HEK293 (cell line): ENCODE measurements at regions not wholly inside any gene's neighbourhood (a gene's known extent, or its start where the extent isn't known, plus 50 kb on each side); places are given as distances from the start of the nearest gene placed in this dataset.

Experiments
- CTCF ChIA-PET: fragments of 350-600 bp; formaldehyde crosslinking; extraction: SDS; loops from one replicate; lab custom pipeline; 2021; ENCODE audit warnings: antibody characterized with exemption; lab: Yijun Ruan, JAX
- POLR2A ChIA-PET: fragments of 300-600 bp; formaldehyde crosslinking; extraction: SDS; loops from one replicate; lab custom pipeline; 2020; ENCODE audit warnings: antibody characterized with exemption, inconsistent platforms; lab: Yijun Ruan, JAX
- H3K27ac ChIP-seq: fragments of 200-500 bp; sonication (Bioruptor generic); 2 replicates; pipeline ENCODE4 v1.5.1; 2014; ENCODE audit warnings: low read depth, low read length, control low read depth, inconsistent platforms; ENCODE audit errors: extremely low read depth
- H3K36me3 ChIP-seq, 2 experiments: fragments of 200-500 bp in 1 of 2; sonication (Bioruptor generic) in 1 of 2; 1 replicate in 1 of 2; 2 replicates in 1 of 2; pipeline ENCODE4 v1.5.1; 2014 to 2017; ENCODE audit warnings: inconsistent platforms in 2 of 2, low read length in 2 of 2; ENCODE audit not compliant: control insufficient read depth in 2 of 2, insufficient read depth in 1 of 2
- H3K4me1 ChIP-seq: fragments of 200-500 bp; sonication (Bioruptor generic); 2 replicates; pipeline ENCODE4 v1.5.1; 2014; ENCODE audit warnings: mild to moderate bottlenecking, low read length, inconsistent platforms; ENCODE audit not compliant: control insufficient read depth, insufficient read depth
- H3K4me3 ChIP-seq: 2 replicates; pipeline ENCODE4 v1.5.1; 2011; ENCODE audit warnings: low read depth, mild to moderate bottlenecking, control low read depth, low read length, moderate library complexity
- H3K9me3 ChIP-seq: fragments of 200-500 bp; sonication (Bioruptor generic); 2 replicates; pipeline ENCODE4 v1.5.1; 2014; ENCODE audit warnings: low read depth, low read length, inconsistent platforms; ENCODE audit not compliant: control insufficient read depth, insufficient read depth
- AEBP2 ChIP-seq: fragments of 450-650 bp; formaldehyde crosslinking; IDR thresholded peaks from 2 replicates; pipeline ENCODE4 v1.5.1; 2016; ENCODE audit warnings: missing biosample characterization, missing genetic modification characterization, borderline replicate concordance
- GFI1B ChIP-seq: fragments of 450-650 bp; formaldehyde crosslinking; IDR thresholded peaks from 2 replicates; pipeline ENCODE4 v1.5.1; 2016; ENCODE audit warnings: missing biosample characterization, missing genetic modification characterization
- HOXA7 ChIP-seq: sonication (generic); formaldehyde crosslinking; IDR thresholded peaks from 2 replicates; pipeline ENCODE4 v1.8.1; 2022; ENCODE audit warnings: missing genetic modification reagents, borderline replicate concordance
- HOXC10 ChIP-seq: sonication (generic); formaldehyde crosslinking; IDR thresholded peaks from 2 replicates; pipeline ENCODE4 v1.8.1; 2023; ENCODE audit warnings: mild to moderate bottlenecking, missing genetic modification reagents
- KLF8 ChIP-seq: fragments of 450-650 bp; formaldehyde crosslinking; IDR thresholded peaks from 2 replicates; pipeline ENCODE4 v1.5.1; 2016; ENCODE audit warnings: missing biosample characterization, missing genetic modification characterization
- SALL2 ChIP-seq: fragments of 450-650 bp; formaldehyde crosslinking; IDR thresholded peaks from 2 replicates; pipeline ENCODE4 v1.5.0; 2017; ENCODE audit warnings: missing biosample characterization, mild to moderate bottlenecking, missing genetic modification characterization, borderline replicate concordance
- TSHZ1 ChIP-seq: fragments of 450-650 bp; formaldehyde crosslinking; IDR thresholded peaks from 2 replicates; pipeline ENCODE4 v1.5.1; 2016; ENCODE audit warnings: missing biosample characterization, missing genetic modification characterization, borderline replicate concordance
- ZBTB48 ChIP-seq: fragments of 450-650 bp; formaldehyde crosslinking; IDR thresholded peaks from 2 replicates; pipeline ENCODE4 v1.5.1; 2016; ENCODE audit warnings: missing biosample characterization, missing genetic modification characterization
- ZBTB8A ChIP-seq: fragments of 450-650 bp; formaldehyde crosslinking; IDR thresholded peaks from 2 replicates; pipeline ENCODE4 v1.5.1; 2016; ENCODE audit warnings: missing biosample characterization, missing genetic modification characterization
- ZFHX2 ChIP-seq: fragments of 450-650 bp; formaldehyde crosslinking; conservative IDR thresholded peaks from 2 replicates; pipeline ENCODE4 v1.5.1; 2016; ENCODE audit warnings: missing biosample characterization, missing genetic modification characterization
- ZNF221 ChIP-seq: fragments of 450-650 bp; formaldehyde crosslinking; IDR thresholded peaks from 2 replicates; pipeline ENCODE4 v1.5.1; 2017; ENCODE audit warnings: missing biosample characterization, missing genetic modification characterization, borderline replicate concordance
- ZNF391 ChIP-seq: fragments of 450-650 bp; formaldehyde crosslinking; IDR thresholded peaks from 2 replicates; pipeline ENCODE4 v1.5.1; 2016; ENCODE audit warnings: low read depth, missing biosample characterization, missing genetic modification characterization, borderline replicate concordance
- ZNF521 ChIP-seq: fragments of 450-650 bp; formaldehyde crosslinking; IDR thresholded peaks from 2 replicates; pipeline ENCODE4 v1.5.1; 2017; ENCODE audit warnings: missing biosample characterization, mild to moderate bottlenecking, missing genetic modification characterization
- ZNF571 ChIP-seq: fragments of 450-650 bp; formaldehyde crosslinking; IDR thresholded peaks from 2 replicates; pipeline ENCODE4 v1.5.0; 2017; ENCODE audit warnings: missing biosample characterization, missing genetic modification characterization
- ZNF623 ChIP-seq: fragments of 450-650 bp; formaldehyde crosslinking; IDR thresholded peaks from 2 replicates; pipeline ENCODE4 v1.5.1; 2016; ENCODE audit warnings: missing biosample characterization, missing genetic modification characterization
- ZNF645 ChIP-seq: fragments of 450-650 bp; formaldehyde crosslinking; IDR thresholded peaks from 2 replicates; pipeline ENCODE4; 2016; ENCODE audit warnings: missing biosample characterization, missing genetic modification characterization
- ZNF664 ChIP-seq: fragments of 450-650 bp; formaldehyde crosslinking; IDR thresholded peaks from 2 replicates; pipeline ENCODE4 v1.5.1; 2016; ENCODE audit warnings: missing biosample characterization, missing genetic modification characterization
- ZNF692 ChIP-seq: fragments of 450-650 bp; formaldehyde crosslinking; IDR thresholded peaks from 2 replicates; pipeline ENCODE4 v1.5.1; 2016; ENCODE audit warnings: missing biosample characterization, missing genetic modification characterization
- ZNF747 ChIP-seq: fragments of 450-650 bp; formaldehyde crosslinking; IDR thresholded peaks from 2 replicates; pipeline ENCODE4 v1.5.1; 2016; ENCODE audit warnings: missing biosample characterization, missing genetic modification characterization
- ZNF777 ChIP-seq: fragments of 450-650 bp; formaldehyde crosslinking; IDR thresholded peaks from 2 replicates; pipeline ENCODE4 v1.5.1; 2017; ENCODE audit warnings: missing biosample characterization, missing genetic modification characterization, borderline replicate concordance
- TF ChIP-seq, protein P1 (sequence below): fragments of 450-650 bp; formaldehyde crosslinking; IDR thresholded peaks from 2 replicates; pipeline ENCODE4 v1.5.1; 2016; ENCODE audit warnings: missing biosample characterization, missing genetic modification characterization

- H3K27ac ChIP-seq = no peak overlapping the region
- no peaks in the 10 kb centered on the region for H3K9me3 ChIP-seq
- no peaks in the 10 kb centered on the region for H3K4me1 ChIP-seq
- CTCF ChIA-PET = interaction anchor here (0.5 kb wide), 1 partner anchor 13 kb away, joined by 3 read pairs; no protein-coding TSS in a partner anchor
- POLR2A ChIA-PET = no interaction called here
- H3K36me3 ChIP-seq = no peaks in the 10 kb centered on the region
- H3K4me3 ChIP-seq = no peak overlapping the region
- TF ChIP-seq TSHZ1 (tag by site-specific recombination) = no peak
Observed at GRCh38 chr3:74115906-74116305, 491.2 kb upstream of the PDZRN3 start.

- CTCF ChIA-PET = no interaction called here
- H3K4me3 ChIP-seq = no peak overlapping the region
- no peak for TF ChIP-seq ZNF747 (tag by site-specific recombination)
- no peak for TF ChIP-seq ZNF571
- TF ChIP-seq HOXC10 (CRISPR knock-in tag) = no peak
- TF ChIP-seq ZNF391 (tag by site-specific recombination) = no peak
- TF ChIP-seq ZNF623 (tag by site-specific recombination) = no peak
- no peak for TF ChIP-seq GFI1B (tag by site-specific recombination)
- no peak for TF ChIP-seq ZBTB48 (tag by site-specific recombination)
- TF ChIP-seq ZBTB8A (tag by site-specific recombination) = no peak
- no peak for TF ChIP-seq ZNF221 (tag by site-specific recombination)
- no peak for TF ChIP-seq SALL2 (tag by site-specific recombination)
- no peak for TF ChIP-seq AEBP2 (tag by site-specific recombination)
- no peak for TF ChIP-seq ZNF692 (tag by site-specific recombination)
- TF ChIP-seq HOXA7 (CRISPR knock-in tag) = no peak
- no peak for TF ChIP-seq ZNF521 (tag by site-specific recombination)
- TF ChIP-seq ZNF645 = no peak
- no peak for TF ChIP-seq ZNF777
- TF ChIP-seq KLF8 (tag by site-specific recombination) = no peak
- TF ChIP-seq ZFHX2 (tag by site-specific recombination) = no peak
- no peak for TF ChIP-seq ZNF664 (tag by site-specific recombination)
- TF ChIP-seq, protein P1, sequence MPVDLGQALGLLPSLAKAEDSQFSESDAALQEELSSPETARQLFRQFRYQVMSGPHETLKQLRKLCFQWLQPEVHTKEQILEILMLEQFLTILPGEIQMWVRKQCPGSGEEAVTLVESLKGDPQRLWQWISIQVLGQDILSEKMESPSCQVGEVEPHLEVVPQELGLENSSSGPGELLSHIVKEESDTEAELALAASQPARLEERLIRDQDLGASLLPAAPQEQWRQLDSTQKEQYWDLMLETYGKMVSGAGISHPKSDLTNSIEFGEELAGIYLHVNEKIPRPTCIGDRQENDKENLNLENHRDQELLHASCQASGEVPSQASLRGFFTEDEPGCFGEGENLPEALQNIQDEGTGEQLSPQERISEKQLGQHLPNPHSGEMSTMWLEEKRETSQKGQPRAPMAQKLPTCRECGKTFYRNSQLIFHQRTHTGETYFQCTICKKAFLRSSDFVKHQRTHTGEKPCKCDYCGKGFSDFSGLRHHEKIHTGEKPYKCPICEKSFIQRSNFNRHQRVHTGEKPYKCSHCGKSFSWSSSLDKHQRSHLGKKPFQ (tag by site-specific recombination) = no peak
- TF ChIP-seq, all 188 proteins: peak for 0
- H3K27ac ChIP-seq = no peak overlapping the region
- POLR2A ChIA-PET = no interaction called here
- H3K36me3 ChIP-seq = no peaks in the 10 kb centered on the region
- H3K4me1 ChIP-seq = no peaks in the 10 kb centered on the region
- H3K9me3 ChIP-seq = no peaks in the 10 kb centered on the region
Observed at GRCh38 chr3:74107451-74107850, 482.7 kb upstream of the PDZRN3 start.
